ENCODE measurements at regions not wholly inside any gene's neighbourhood (a gene's known extent, or its start where the extent isn't known, plus 50 kb on each side); places are given as distances from the start of the nearest gene placed in this dataset.
"Not testable (repeated sequence)": the region's sequence is repeated elsewhere in the genome, so short reads cannot be mapped to it uniquely, and the experiment has no call there.

GRCh38 chr5:71817891-71818290 is 98.8 kb downstream of the CARTPT start:
- WGBS, 4 donors = 85 to 91% (median 88%) methylated on average over 7 of the region's 7 CpGs

GRCh38 chr5:71821029-71821428 is 102.0 kb downstream of the CARTPT start:
- 55 to 78% (median 68%) methylated on average over 1 of the region's 1 CpG for WGBS, 4 donors
- H3K36me3 ChIP-seq = no peaks in the 10 kb centered on the region
- ATAC-seq = no peak

More at GRCh38 chr5:71817891-71818290, 98.8 kb downstream of the CARTPT start:
- intact Hi-C loops (cut with DNase I) = no loop called here
- no peak for ATAC-seq
- Histone ChIP-seq H3K27me3 (no peaks in the 10 kb centered on the region), H3K36me3 (no peaks in the 10 kb centered on the region), H3K4me3 (no peak overlapping the region), H3K4me1 (no peaks in the 10 kb centered on the region), H3K9me3 (peaks cover 0 to 21% (median 3%) of the 10 kb centered on the region in 12 donors), H3K27ac (no peak overlapping the region)
- DNase-seq = no peak
- TF ChIP-seq, protein P1, sequence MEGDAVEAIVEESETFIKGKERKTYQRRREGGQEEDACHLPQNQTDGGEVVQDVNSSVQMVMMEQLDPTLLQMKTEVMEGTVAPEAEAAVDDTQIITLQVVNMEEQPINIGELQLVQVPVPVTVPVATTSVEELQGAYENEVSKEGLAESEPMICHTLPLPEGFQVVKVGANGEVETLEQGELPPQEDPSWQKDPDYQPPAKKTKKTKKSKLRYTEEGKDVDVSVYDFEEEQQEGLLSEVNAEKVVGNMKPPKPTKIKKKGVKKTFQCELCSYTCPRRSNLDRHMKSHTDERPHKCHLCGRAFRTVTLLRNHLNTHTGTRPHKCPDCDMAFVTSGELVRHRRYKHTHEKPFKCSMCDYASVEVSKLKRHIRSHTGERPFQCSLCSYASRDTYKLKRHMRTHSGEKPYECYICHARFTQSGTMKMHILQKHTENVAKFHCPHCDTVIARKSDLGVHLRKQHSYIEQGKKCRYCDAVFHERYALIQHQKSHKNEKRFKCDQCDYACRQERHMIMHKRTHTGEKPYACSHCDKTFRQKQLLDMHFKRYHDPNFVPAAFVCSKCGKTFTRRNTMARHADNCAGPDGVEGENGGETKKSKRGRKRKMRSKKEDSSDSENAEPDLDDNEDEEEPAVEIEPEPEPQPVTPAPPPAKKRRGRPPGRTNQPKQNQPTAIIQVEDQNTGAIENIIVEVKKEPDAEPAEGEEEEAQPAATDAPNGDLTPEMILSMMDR (IDR thresholded peaks at IDR 0.05) = no peak
- TF ChIP-seq POLR2A (IDR thresholded peaks at IDR 0.05) = no peak

DNA sequence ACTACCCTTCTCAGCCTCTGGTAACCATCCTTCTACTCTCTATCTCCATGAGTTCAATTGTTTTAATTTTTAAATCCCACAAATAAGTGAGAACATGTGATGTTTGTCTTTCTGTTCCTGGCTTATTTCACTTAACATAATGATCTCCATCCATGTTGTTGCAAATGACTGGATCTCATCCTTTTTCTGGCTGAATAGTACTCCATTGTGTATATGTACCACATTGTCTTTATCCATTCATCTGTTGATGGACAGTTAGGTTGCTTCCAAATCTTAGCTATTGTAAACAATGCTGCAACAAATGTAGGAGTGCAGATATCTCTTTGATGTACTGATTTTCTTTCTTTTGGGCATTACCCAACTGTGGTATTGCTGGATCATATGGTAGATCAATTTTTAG is 103.0 kb downstream of the CARTPT start:
- H3K9me3 ChIP-seq = peaks cover 0 to 48% (median 18%) of the 10 kb centered on the region in 12 donors
- H3K27ac ChIP-seq; intact Hi-C loops (cut with DNase I); H3K4me3 ChIP-seq; H3K27me3 ChIP-seq; H3K4me1 ChIP-seq; ATAC-seq; H3K36me3 ChIP-seq; DNase-seq: not testable (repeated sequence)

More at GRCh38 chr5:71821029-71821428, 102.0 kb downstream of the CARTPT start:
- no peak for DNase-seq
- peaks cover 0 to 39% (median 10%) of the 10 kb centered on the region in 12 donors for H3K9me3 ChIP-seq
- no peaks in the 10 kb centered on the region for H3K4me1 ChIP-seq
- no peak for TF ChIP-seq POLR2A (IDR thresholded peaks at IDR 0.05)
- TF ChIP-seq, protein P1 (IDR thresholded peaks at IDR 0.05) = no peak
- H3K27me3 ChIP-seq = no peaks in the 10 kb centered on the region
- no peak overlapping the region for H3K4me3 ChIP-seq
- H3K27ac ChIP-seq = no peak overlapping the region
- intact Hi-C loops (cut with DNase I) = no loop called here

DNA sequence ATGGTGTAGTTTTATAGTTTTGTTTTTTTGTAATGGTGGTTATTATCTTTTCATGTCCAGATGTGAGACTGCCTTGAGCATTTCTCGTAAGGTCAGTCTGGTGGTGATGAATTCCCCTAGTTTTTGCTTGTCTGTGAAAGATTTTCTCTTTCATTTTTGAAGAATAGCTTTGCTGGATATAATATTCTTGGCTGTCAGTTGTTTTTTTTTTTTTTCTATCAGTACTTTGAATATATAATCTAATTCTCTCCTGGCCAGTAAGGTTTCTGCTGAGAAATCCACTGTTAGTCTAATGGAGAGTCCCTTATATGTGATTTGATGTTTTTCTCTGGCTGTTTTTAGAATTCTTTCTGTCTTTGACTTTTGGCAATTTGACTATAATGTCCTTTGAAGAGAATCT is 106.9 kb downstream of the CARTPT start:
- ATAC-seq (no peak), DNase-seq (no peak)
- TF ChIP-seq POLR2A (IDR thresholded peaks at IDR 0.05) = no peak
- TF ChIP-seq, protein P1 (IDR thresholded peaks at IDR 0.05) = no peak
- H3K27me3 ChIP-seq = no peaks in the 10 kb centered on the region
- peaks cover 0 to 43% (median 18%) of the 10 kb centered on the region in 12 donors for H3K9me3 ChIP-seq
- H3K4me3 ChIP-seq = no peak overlapping the region
- H3K27ac ChIP-seq = no peak overlapping the region
- intact Hi-C loops (cut with DNase I) = no loop called here
- peaks cover 0 to 17% (median 11%) of the 10 kb centered on the region in 12 donors for H3K4me1 ChIP-seq
- WGBS, 4 donors = 92 to 97% (median 96%) methylated on average over 1 of the region's 1 CpG
- H3K36me3 ChIP-seq = no peaks in the 10 kb centered on the region
